ENCODE measurements at regions not wholly inside any gene's neighbourhood (a gene's known extent, or its start where the extent isn't known, plus 50 kb on each side); places are given as distances from the start of the nearest gene placed in this dataset.

GRCh38 chr11:109765709-109766311, 327.4 kb upstream of the ZC3H12C start:
- Mint-ChIP-seq H3K27me3 (ENCODE audit: insufficient read depth, low read depth) (peaks cover 3% of the 10 kb centered on the region), H3K4me3 (no peak overlapping the region), H3K4me1 (peaks cover 19% of the 10 kb centered on the region), H3K36me3 (no peaks in the 10 kb centered on the region), H3K9me3 (no peaks in the 10 kb centered on the region), H3K27ac (no peak overlapping the region)
- Histone ChIP-seq H3K79me2 (ENCODE audit: low read depth) (no peaks in the 10 kb centered on the region), H3K36me3 (no peaks in the 10 kb centered on the region), H3K9me3 (ENCODE audit: low read depth) (no peaks in the 10 kb centered on the region), H4K20me1 (ENCODE audit: low read depth) (no peaks in the 10 kb centered on the region), H3K27ac (no peak overlapping the region), H3K4me1 (peaks cover 6% of the 10 kb centered on the region), H3K4me2 (no peak overlapping the region), H3F3A (ENCODE audit: low read depth) (no peaks in the 10 kb centered on the region), H2AFZ (replicated peaks) (no peak overlapping the region), H3K9ac (no peak overlapping the region), H3K4me3 (no peak overlapping the region), H3K27me3 (no peaks in the 10 kb centered on the region)
- TF ChIP-seq EZH2 (IDR thresholded peaks at IDR 0.05) = no peak
- no peak for DNase-seq (ENCODE audit: low spot score)

- Histone ChIP-seq H3K9ac (no peak overlapping the region), H3K79me2 (ENCODE audit: low read depth) (no peaks in the 10 kb centered on the region), H3K9me3 (ENCODE audit: low read depth) (no peaks in the 10 kb centered on the region), H2AFZ (replicated peaks) (peak overlapping the region; percentile 28), H3K4me2 (no peak overlapping the region), H3K36me3 (no peaks in the 10 kb centered on the region), H3K27me3 (no peaks in the 10 kb centered on the region), H3K4me3 (no peak overlapping the region), H3K4me1 (peaks cover 4% of the 10 kb centered on the region), H4K20me1 (ENCODE audit: low read depth) (no peaks in the 10 kb centered on the region), H3K27ac (no peak overlapping the region), H3F3A (ENCODE audit: low read depth) (no peaks in the 10 kb centered on the region)
- Mint-ChIP-seq H3K36me3 (no peaks in the 10 kb centered on the region), H3K27me3 (ENCODE audit: insufficient read depth, low read depth) (peaks cover 4% of the 10 kb centered on the region), H3K4me3 (no peak overlapping the region), H3K27ac (no peak overlapping the region), H3K9me3 (no peaks in the 10 kb centered on the region), H3K4me1 (peaks cover 34% of the 10 kb centered on the region)
- TF ChIP-seq EZH2 (IDR thresholded peaks at IDR 0.05) (no peak), CTCF (IDR thresholded peaks at IDR 0.05) (no peak), EZH2phosphoT487 (IDR thresholded peaks at IDR 0.05) (no peak)
- DNase-seq (ENCODE audit: low spot score) = no peak
Measured at GRCh38 chr11:109769858-109770257, 323.3 kb upstream of the ZC3H12C start.

- DNase-seq (ENCODE audit: low spot score) = no peak
- Histone ChIP-seq H3K36me3 (no peaks in the 10 kb centered on the region), H3K27me3 (no peaks in the 10 kb centered on the region), H2AFZ (replicated peaks) (peak overlapping the region; percentile 28), H3K4me1 (peaks cover 4% of the 10 kb centered on the region), H3F3A (ENCODE audit: low read depth) (no peaks in the 10 kb centered on the region), H3K79me2 (ENCODE audit: low read depth) (no peaks in the 10 kb centered on the region), H3K4me3 (no peak overlapping the region), H3K9ac (no peak overlapping the region), H3K27ac (no peak overlapping the region), H3K9me3 (ENCODE audit: low read depth) (no peaks in the 10 kb centered on the region), H3K4me2 (no peak overlapping the region), H4K20me1 (ENCODE audit: low read depth) (no peaks in the 10 kb centered on the region)
- TF ChIP-seq EZH2 (IDR thresholded peaks at IDR 0.05) (no peak), CTCF (IDR thresholded peaks at IDR 0.05) (no peak), EZH2phosphoT487 (IDR thresholded peaks at IDR 0.05) (no peak)
- no peak overlapping the region for H3K4me3 Mint-ChIP-seq
- H3K36me3 Mint-ChIP-seq = no peaks in the 10 kb centered on the region
- peaks cover 34% of the 10 kb centered on the region for H3K4me1 Mint-ChIP-seq
- peaks cover 4% of the 10 kb centered on the region for H3K27me3 Mint-ChIP-seq (ENCODE audit: insufficient read depth, low read depth)
- peaks cover under 1% of the 10 kb centered on the region for H3K9me3 Mint-ChIP-seq
- H3K27ac Mint-ChIP-seq = no peak overlapping the region
Measured at GRCh38 chr11:109770323-109770722, 322.9 kb upstream of the ZC3H12C start.

GRCh38 chr11:109772892-109773291, 320.3 kb upstream of the ZC3H12C start:
- Mint-ChIP-seq H3K9me3 (peaks cover 4% of the 10 kb centered on the region), H3K36me3 (no peaks in the 10 kb centered on the region), H3K4me1 (peaks cover 34% of the 10 kb centered on the region), H3K27ac (no peak overlapping the region), H3K27me3 (ENCODE audit: insufficient read depth, low read depth) (peaks cover 4% of the 10 kb centered on the region), H3K4me3 (no peak overlapping the region)
- Histone ChIP-seq H3K4me1 (peaks cover 4% of the 10 kb centered on the region), H3K9ac (no peak overlapping the region), H3K27me3 (no peaks in the 10 kb centered on the region), H3K36me3 (no peaks in the 10 kb centered on the region), H3K27ac (no peak overlapping the region), H3K4me3 (no peak overlapping the region), H3K4me2 (no peak overlapping the region), H2AFZ (replicated peaks) (no peak overlapping the region), H3K9me3 (ENCODE audit: low read depth) (no peaks in the 10 kb centered on the region), H4K20me1 (ENCODE audit: low read depth) (no peaks in the 10 kb centered on the region), H3K79me2 (ENCODE audit: low read depth) (no peaks in the 10 kb centered on the region), H3F3A (ENCODE audit: low read depth) (no peaks in the 10 kb centered on the region)
- TF ChIP-seq EZH2phosphoT487 (IDR thresholded peaks at IDR 0.05) (no peak), CTCF (IDR thresholded peaks at IDR 0.05) (no peak), EZH2 (IDR thresholded peaks at IDR 0.05) (no peak)
- no peak for DNase-seq (ENCODE audit: low spot score)
